ENCODE measurements at regions not wholly inside any gene's neighbourhood (a gene's known extent, or its start where the extent isn't known, plus 50 kb on each side); places are given as distances from the start of the nearest gene placed in this dataset.

DNA sequence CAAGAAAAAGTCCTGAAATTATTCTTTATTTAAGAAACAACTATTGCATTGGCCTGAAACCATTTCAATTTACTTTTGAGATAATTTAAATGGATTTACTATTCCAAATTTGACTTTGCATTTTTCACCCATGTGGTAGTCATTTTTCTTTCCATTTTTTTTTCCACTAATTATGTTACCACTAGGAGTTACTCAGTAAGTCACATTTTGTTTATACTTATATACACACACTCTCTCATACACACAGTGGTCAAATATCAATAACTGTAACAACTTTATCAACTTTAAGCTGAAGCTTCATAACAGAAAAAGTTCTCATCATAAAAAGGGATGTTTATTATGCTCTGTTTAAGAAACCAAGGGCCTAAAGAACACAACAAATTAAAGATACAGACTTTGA is 222.8 kb downstream of the SIPA1L2 start:
- TF ChIP-seq, protein P1, sequence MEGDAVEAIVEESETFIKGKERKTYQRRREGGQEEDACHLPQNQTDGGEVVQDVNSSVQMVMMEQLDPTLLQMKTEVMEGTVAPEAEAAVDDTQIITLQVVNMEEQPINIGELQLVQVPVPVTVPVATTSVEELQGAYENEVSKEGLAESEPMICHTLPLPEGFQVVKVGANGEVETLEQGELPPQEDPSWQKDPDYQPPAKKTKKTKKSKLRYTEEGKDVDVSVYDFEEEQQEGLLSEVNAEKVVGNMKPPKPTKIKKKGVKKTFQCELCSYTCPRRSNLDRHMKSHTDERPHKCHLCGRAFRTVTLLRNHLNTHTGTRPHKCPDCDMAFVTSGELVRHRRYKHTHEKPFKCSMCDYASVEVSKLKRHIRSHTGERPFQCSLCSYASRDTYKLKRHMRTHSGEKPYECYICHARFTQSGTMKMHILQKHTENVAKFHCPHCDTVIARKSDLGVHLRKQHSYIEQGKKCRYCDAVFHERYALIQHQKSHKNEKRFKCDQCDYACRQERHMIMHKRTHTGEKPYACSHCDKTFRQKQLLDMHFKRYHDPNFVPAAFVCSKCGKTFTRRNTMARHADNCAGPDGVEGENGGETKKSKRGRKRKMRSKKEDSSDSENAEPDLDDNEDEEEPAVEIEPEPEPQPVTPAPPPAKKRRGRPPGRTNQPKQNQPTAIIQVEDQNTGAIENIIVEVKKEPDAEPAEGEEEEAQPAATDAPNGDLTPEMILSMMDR (IDR thresholded peaks at IDR 0.05; ENCODE audit: low read length), result no peak
- TF ChIP-seq EZH2 (optimal IDR thresholded peaks at IDR 0.05; ENCODE audit: low read depth, low read length), result no peak
